ENCODE measurements at regions not wholly inside any gene's neighbourhood (a gene's known extent, or its start where the extent isn't known, plus 50 kb on each side); places are given as distances from the start of the nearest gene placed in this dataset.

GRCh38 chr16:82440336-82440735 is 186.4 kb upstream of the CDH13 start:
- no peak overlapping the region for H3K27ac ChIP-seq
- TF ChIP-seq CTCF (conservative IDR thresholded peaks at IDR 0.05) = no peak

- peak; percentile 55 for TF ChIP-seq CTCF (conservative IDR thresholded peaks at IDR 0.05)
- no peak overlapping the region for H3K27ac ChIP-seq
These were observed 187.0 kb upstream of the CDH13 start for GRCh38 chr16:82439678-82440293.

- H3K27ac ChIP-seq = no peak overlapping the region
- TF ChIP-seq CTCF (conservative IDR thresholded peaks at IDR 0.05) = no peak
These were observed 193.7 kb upstream of the CDH13 start for GRCh38 chr16:82433042-82433441.

- no peak for TF ChIP-seq CTCF (conservative IDR thresholded peaks at IDR 0.05)
- no peak overlapping the region for H3K27ac ChIP-seq
These were observed 194.5 kb upstream of the CDH13 start for GRCh38 chr16:82432261-82432660.

GRCh38 chr16:82425661-82426060 is 201.1 kb upstream of the CDH13 start:
- H3K27ac ChIP-seq = no peak overlapping the region
- no peak for TF ChIP-seq CTCF (conservative IDR thresholded peaks at IDR 0.05)

- H3K27ac ChIP-seq = no peak overlapping the region
- TF ChIP-seq CTCF (conservative IDR thresholded peaks at IDR 0.05) = no peak
These were observed 204.9 kb upstream of the CDH13 start for GRCh38 chr16:82421851-82422250.

GRCh38 chr16:82419332-82419731 is 207.4 kb upstream of the CDH13 start:
- no peak for TF ChIP-seq CTCF (conservative IDR thresholded peaks at IDR 0.05)
- H3K27ac ChIP-seq = no peak overlapping the region
